Stimulated activated CD8-positive, alpha-beta memory T cell treated with anti-CD3 and anti-CD28 coated beads, Interleukin-4, amount 100 ng/mL, for 48 hours (primary cell): ENCODE measurements at regions not wholly inside any gene's neighbourhood (a gene's known extent, or its start where the extent isn't known, plus 50 kb on each side); places are given as distances from the start of the nearest gene placed in this dataset.
"Not testable (repeated sequence)": the region's sequence is repeated elsewhere in the genome, so short reads cannot be mapped to it uniquely, and the experiment has no call there.

Source experiments
- DNase-seq: peaks from one replicate; pipeline ENCODE4 v3.0.0-alpha.2; 2020

DNA sequence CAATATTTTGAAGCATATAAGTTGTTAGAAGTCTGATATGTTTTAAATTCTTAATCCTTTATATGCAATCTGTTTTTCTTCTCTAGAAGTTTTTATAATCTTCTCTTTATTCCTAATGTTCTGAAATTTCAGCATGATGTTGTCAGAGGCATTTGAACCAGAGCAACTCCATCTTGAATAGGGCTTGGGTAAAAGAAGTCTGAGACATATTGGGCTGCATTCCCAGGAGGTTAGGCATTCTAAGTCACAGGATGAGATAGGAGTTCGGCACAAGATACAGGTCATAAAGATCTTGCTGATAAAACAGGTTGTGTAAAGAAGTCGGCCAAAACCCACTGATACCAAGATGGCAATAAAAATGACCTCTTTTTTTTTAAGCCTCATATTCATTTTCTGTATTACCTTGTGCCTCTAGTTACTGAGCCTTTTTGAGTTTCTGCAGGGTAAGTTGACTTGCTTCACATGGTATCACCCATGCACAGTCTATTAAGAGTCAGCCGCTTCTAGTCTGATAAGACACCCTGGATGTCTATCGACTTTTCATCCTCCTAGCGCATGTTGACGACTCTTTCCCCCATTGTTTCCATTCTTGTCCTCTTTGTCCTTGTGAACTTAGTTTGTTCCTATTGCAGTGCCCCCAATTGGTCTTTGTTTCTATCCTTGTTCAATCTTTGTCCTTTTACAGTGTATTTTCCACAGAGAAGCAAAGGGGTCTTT lies 80.8 kb upstream of the RNU6-1 start:
- no peak for DNase-seq

DNA sequence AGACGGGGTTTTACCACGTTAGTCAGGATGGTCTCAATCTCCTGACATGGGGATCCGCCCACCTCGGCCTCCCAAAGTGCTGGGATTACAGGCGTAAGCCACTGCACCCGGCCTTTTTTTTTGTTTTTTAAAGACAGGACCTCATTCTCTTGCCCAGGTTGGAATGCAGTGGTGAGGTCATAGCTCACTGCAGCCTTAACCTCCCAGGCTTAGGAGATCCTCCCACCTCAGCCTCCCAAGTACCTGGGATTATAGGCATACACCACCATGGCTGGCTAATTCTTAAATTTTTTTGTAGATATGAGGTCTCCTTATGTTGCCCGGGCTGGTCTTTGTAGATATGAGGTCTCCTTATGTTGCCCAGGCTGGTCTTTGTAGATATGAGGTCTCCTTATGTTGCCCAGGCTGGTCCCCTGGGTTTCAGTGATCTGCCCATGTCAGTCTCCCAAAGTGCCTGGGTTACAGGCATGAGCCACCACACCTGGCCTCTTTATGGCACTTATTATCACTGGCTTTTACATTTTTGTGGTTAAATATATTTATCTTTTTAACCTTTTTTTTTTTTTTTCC lies 82.3 kb upstream of the RNU6-1 start:
- no peak for DNase-seq

DNA sequence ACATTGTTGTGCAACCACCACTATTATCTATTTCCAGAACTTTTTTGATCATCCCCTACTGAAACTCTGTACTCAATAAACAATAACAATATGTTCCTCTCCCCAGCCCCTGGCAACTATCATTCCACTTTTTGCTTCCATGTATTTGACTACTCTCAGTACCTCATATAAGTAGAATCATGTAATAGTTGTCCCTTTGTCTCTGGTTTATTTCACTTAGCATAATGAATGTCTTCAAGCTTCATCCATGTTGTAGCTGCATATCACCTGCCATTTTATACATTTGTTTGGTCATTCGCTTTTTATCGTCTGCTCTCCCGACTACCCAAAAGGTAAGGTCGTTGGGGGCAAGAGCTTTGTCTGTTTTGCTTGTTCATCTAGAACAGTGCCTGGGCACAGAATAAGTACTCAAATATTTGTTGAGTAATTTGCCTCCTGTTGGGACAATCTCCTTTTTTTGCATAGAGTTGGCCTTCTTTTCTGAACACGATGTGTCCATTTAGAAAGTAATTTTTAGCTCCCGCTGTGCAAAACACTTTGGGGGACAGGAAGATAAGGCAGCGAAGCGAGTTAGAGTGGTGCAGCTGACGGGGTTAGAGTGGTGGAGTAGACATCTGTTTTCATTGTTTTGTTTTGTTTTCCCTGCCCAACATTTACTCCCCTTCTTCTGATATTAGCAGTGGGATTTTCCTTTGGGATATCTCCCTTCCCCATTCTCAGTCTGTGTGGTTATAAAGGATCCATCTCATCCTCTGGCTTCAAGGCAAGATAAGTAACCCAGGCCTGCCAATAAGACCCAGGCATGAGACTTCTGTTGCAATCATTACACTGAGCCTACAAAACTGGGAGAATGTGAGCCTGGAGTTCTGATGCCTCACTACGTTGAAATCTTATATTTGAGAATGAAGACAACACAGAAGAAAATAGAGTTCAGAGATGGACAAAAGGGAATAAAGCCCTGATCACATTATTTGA lies 83.4 kb upstream of the RNU6-1 start:
- DNase-seq, result no peak

DNA sequence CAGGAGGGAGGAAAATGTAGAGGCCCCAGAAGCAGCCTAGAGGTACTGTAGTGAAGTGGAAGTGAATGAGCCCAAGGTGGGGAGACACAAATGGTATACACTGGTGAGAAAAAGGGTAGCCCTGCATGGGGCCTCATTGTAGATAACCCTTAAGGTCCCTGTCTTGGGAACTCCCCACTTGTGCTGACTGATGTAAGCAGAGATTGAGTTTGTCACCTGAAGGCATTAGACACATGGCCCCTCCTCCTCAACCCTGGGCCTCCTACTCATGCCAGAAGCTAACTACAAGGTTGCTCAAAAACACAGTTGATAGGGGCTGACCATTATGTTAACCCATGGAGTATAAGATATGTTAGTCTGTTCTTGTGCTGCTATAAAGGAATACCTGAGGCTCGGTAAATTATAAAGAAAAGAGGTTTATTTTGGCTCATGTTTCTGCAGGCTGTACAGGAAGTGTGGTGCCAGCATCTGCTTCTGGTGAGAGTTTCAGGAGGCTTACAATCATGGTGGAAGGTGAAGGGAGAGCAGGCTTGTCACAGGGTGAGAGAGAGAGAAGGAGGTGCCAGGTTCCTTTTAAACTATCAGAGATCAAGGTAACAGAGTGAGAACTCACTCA lies 84.6 kb upstream of the RNU6-1 start:
- DNase-seq, result no peak

DNA sequence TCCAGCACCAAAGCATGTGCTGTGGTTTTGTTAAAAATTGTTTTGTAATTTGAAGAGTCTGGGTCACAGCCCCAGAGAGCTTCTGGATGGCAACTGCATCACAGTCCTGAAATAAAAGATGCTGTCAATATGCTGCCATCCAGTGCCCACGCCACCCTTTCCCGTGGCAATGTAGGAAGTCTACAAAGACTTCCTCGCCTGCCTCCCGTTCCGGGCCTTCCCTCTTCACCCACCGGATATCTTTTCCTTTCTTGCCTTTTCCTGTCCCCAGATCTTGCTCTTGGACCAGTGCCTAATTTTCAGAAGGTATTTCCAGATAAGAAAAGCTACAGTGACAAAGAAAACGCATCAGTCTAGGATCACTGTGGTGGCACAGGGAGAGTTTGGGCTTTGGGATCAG lies 85.3 kb upstream of the RNU6-1 start:
- no peak for DNase-seq

DNA sequence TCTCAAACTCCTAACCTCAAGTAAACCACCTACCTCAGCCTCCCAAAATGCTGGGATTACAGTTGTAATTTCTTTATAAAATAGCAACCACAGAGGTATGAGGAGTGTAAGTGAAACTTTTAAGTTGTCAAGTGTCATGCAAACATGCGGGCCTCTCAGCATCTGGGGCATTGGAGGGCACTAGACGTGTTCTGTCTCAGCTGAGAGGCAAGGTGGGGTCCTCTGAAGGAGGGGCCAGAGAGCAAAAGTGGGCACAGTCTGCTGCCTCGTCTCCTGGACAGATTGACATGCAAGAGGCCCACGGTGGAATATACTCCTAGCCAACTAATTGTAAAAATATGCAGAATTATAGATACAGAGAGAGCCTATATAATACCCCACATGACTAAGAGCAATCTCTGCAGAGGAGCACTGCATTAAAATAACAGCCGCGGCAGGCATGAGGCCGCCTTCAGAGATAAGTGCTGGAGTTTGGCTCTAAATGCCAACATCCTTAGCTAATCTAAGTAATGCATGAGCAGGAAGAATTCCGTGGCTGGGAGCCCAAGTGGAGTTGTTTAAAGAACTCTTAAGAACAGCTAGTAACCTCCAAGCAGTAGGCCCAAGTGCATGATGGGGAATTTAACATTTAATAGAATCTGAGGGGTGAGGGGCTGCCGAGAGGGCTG lies 87.8 kb upstream of the RNU6-1 start:
- DNase-seq, result no peak

DNA sequence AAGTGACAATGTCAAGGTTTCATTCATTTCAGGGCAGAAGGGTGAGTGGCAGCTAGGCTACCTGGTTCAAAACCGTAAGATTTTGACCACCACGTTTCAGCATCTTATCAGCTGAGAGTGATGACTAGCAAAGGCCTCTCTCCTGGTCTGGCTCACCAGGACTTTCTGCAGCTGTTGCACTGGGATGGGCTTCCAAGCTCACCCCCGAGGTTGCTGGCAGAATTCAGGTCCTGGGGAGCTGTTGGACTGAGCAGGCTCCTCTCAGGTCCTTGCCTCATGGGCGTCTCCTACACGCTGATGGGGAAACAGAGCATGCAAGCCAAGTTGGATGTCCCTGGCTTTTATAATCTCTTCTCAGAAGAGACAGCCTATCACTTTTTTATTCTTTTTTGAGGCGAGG lies 88.8 kb upstream of the RNU6-1 start:
- no peak for DNase-seq

DNA sequence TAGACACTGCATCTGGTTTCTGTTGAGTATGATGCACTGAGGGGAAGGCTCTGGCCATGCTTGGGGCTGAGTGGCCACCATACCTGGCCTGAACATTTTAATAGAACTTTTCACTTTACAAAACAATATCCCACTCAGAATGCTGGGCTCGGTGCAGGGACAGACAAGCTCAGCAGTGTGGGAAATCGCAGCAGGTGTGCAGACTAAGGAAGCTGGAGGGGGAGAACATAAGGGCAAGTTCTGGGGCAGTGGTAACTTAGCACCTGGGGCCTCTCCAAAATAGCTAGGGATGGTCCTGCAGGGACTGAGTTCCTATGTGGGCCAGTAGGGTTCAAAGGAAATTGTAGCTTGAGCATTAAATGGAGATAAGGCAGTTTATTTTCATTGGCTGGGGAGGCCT lies 90.9 kb upstream of the RNU6-1 start:
- no peak for DNase-seq

DNA sequence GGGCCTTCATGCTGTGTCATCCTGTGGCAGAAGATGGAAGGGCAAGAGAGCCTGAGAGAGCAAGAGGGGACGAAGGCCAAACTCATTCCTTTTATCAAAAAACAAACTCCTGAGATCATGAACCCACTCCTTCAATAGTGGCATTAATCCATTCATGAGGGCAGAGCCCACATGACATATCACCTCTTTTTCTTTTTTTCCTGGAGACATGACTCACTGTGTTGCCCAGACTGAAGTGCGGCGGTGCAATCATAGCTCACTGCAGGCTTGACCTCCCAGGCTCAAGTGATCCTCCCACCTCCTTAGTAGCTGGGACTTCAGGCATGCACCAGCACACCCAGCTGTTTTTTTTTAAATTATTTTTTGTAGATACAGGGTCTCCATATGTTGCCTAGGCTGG lies 92.0 kb upstream of the RNU6-1 start:
- no peak for DNase-seq

DNA sequence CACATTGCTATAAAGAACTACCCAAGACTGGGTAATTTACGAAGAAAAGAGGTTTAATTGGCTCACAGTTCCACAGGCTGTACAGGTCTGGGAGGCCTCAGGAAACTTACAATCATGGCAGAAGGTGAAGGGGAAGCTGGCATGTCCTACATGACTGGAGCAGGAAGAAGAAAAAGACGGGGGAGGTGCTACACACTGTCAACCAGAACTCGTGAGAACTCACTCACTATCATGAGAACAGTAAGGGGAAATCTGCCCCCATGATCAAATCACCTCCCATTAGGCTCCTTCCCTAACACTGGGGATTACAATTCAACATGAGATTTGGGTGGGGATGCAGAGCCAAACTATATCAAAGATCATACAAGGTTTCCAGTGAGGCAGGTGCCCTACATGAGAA lies 94.3 kb upstream of the RNU6-1 start:
- not testable (repeated sequence) for DNase-seq

DNA sequence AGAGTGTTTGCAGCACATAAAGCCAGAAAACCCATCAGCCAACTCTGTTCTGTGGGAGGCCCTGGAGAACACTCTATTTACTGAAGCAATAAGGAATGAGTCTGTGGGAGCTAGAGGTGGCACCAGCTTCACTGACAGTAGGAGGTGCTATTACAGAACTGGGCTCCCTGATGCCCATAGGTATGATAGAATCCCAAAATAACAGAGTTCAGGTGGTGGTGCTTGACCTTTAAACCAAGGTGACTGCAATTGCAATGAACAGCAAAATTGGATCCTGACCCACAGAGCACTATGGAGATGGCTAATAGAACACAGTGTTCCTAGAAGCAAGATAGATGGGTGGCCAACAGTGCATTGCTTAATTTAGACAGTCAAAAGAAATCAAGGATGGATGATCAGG lies 95.4 kb upstream of the RNU6-1 start:
- no peak for DNase-seq

DNA sequence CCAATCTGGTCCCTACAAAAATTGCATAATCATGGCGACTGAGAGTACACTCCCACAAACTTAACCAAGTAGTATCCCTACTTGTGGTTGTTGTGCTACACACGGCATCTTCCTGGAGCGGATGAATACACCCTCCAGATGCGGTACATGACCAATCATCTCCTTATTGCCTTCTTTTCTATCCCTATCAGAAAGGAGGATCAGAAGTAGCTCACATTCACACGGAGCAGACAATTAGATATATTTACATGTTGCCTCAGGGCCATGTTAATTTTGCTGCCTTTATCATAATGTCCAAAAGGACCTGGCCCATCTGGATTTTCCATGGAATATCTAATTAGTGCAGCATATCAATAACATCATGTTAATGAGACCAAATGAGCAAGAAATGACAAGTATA lies 96.4 kb upstream of the RNU6-1 start:
- no peak for DNase-seq

DNA sequence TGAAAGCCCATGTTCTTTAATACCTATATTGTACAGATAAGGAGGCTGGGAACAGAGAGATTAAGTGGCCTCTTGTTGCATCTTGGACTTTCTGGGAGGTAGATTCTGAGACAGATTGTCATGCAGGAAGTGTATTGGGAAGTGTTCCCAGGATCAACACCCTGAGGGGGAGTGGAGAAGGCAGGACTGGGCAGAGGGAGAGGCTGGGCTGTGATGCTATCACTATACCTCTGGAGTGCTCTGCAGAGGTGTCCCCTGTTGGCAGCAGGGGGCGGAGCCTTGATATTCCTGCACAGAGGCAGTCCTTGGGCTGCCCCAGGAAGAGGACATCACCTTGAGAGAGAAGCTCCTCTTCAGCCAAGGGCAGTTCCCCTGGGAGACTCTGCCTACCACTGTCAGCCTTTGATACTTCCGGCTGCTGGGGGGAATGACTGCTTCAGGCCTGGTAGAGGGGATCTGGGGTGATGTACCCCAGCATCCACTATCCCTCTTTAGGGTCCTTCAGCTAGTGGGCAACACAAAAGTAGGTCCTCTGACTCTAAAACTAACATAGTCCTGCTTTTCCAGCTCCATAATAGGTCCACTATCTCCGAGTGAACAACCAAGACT lies 97.4 kb upstream of the RNU6-1 start:
- DNase-seq, result no peak

DNA sequence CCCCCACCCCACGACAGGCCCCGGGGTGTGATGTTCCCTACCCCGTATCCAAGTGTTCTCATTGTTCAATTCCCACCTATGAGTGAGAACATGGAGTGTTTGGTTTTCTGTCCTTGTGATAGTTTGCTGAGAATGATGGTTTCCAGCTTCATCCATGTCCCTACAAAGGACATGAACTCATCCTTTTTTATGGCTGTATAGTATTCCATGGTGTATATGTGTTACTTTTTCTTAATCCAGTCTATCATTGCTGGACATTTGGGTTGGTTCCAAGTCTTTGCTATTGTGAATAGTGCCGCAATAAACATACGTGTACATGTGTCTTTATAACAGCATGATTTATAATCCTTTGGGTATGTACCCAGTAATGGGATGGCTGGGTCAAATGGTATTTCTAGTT lies 99.3 kb upstream of the RNU6-1 start:
- DNase-seq, result not testable (repeated sequence)

DNA sequence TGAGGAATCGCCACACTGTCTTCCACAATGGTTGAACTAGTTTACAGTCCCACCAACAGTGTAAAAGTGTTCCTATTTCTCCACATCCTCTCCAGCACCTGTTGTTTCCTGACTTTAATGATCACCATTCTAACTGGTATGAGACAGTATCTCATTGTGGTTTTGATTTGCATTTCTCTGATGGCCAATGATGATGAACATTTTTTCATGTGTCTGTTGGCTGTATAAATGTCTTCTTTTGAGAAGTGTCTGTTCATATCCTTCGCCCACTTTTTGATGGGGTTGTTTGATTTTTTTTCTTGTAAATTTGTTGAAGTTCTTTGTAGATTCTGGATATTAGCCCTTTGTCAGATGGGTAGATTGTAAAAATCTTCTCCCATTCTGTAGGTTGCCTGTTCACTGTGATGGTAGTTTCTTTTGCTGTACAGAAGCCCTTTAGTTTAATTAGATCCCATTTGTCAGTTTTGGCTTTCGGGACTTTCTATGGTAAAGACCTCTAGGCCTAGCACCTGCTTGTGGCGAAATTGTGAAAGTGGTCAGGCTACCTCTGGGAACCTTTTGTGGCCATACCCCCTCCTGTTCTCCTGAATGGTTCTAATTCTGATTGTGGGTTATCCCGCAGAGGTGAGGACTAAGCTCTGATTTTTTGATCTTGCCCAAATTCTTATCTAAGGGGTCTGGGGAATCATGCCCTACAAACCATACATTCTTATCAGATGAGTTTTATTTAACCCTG lies 99.9 kb upstream of the RNU6-1 start:
- DNase-seq, result not testable (repeated sequence)

DNA sequence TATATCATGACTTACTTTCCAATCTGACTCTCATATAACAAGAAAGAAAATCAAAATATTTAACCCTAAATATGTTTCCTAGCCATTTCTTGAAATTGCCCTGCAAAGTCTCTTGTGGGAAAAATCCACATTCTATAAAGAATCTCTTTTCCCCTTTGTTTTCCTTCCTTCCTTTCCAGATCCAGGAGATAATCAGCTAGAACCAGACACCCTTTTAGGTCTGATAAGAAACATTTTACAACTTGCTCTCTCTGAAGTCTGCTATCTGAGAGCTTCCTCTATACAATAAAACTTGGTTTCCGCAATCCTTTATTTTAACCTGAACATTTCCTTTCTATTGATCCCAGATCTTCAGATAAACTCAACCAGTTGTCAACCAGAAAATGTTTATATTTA lies 100.5 kb upstream of the RNU6-1 start:
- DNase-seq, result no peak

DNA sequence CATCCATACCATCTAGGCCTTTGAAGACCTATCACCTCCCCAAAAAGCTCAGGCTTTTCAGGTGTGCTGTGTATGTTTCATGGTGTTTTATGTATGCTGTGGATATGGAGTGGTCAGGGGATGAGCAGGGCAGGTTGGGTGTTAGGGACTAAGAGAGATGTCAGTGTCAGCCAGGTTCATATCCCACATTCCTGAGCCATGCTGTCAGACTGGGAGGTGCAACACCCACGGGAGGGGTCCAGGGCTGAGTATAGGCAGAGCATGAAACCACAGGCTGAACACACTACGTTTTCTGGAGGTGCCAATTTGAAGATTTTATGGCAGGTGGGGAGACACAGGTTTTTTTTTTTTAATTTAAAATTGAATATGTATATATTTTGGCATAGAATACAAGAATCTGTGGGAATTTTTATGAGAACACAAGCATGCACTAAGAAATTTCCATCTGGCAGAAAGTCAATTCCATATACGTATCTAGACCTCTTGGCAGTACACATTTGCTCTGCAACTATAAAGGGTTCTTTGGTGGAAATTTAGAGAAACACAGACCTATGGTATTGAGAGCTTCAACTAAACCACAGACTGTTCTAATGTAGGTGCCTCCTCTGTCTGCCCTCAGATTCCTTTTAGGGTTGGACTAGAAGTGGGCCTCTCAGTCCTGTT lies 101.9 kb upstream of the RNU6-1 start:
- DNase-seq, result no peak

DNA sequence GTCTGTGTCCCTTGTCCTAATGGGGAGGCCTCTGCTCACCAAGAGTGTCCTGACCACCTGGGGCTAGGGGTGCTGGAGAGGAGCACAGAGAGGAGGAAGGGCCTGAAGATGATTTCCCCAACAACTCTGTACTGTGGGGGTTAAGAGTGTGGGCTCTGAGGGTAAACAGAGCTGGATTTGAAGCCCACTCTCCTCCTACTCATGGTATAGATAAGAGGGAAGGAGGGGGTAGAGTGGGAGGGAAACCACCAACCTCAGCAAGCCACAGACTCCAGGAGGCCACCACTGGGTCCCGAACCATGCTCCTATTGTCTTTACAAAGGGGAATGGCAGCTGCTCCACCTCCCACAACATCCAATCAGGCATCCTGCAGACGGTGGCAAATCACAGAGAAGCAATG lies 103.6 kb upstream of the RNU6-1 start:
- no peak for DNase-seq

DNA sequence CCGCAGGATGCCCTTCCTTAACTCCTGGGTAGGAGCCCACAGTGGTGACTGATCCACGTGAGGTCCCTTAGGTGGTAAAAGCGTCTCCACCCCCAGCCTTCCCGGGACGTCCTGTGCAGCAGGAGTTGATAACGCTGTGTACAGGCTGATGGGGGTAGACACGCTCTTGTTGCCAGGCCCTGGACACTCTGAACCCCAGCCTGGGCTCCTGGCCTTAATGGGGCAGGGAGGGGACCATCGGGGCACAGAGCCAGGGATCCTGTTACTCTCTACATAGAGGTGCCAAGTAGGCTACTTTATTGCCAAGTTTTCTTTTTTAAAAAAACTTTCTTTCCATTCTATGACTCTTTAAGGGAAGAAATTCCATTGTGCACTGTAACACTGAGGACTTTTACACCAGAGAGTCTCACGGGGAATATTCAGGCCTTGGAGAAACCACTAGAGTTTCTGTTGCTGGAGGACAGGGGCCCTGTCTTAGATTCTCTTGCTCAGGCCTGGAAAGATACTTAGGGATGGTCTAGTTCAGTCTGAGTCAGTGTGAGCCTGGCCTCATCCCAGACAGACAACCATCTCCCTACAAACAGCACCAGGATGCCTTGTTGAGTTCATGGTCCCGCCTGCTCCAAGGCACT lies 104.3 kb upstream of the RNU6-1 start:
- DNase-seq, result no peak

DNA sequence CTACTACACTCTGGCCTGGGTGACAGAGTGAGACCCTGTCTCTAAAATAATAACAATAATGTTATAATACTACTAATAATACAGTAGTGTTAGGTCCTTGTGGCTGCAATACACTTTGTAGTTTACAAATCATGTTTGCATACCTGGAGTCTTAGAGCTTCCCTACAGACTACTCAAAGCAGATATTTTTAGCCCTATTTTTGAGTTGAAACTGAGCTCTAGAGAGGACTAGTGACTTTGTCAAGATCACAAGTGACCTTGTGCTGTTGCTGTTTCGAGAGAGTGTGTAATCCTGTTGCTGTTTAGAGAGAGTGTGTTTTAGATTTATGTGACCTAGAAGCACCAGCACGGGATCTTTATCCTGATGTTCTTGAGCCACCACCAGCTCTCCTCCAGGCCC lies 105.3 kb upstream of the RNU6-1 start:
- DNase-seq, result no peak
